ENCODE measurements at regions not wholly inside any gene's neighbourhood (a gene's known extent, or its start where the extent isn't known, plus 50 kb on each side); places are given as distances from the start of the nearest gene placed in this dataset.
"Not testable (repeated sequence)": the region's sequence is repeated elsewhere in the genome, so short reads cannot be mapped to it uniquely, and the experiment has no call there.

DNA sequence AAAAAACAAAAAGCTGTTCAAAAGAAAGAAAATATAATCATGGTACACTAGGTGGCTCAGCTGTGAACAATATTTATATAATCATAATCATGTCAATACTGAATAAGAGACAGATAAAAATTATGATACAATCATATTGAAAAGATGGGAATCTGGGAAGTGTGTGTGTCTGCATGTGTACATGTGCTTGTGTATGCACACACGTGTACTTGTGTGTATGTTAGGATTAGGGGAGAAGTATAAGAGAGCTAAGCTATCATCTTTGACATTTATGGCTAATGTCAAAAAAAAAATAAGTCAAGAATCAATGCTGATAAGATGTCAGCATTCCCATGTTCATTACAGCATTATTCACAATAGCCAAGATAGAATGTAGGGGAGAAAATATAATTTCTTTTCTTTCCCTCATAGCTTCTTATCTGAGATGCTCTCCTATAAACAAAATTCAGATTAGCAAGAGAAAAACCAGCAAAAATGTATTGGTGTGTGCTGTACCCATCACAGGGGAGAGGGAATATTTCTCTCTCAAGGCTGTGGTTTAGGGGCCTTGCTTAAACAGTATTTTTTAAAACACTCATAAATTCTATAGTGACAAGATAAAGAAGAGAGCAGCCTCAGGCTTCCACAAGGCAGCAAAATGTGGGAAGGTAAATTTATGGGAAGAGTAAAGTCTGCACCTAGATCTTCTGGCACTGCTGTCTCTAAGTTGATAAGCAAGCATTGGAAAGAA is 63.4 kb upstream of the ITGA11 start:
- Histone ChIP-seq H3K4me1 (no peaks in the 10 kb centered on the region), H3K27me3 (no peaks in the 10 kb centered on the region), H3K36me3 (no peaks in the 10 kb centered on the region), H3K9me3 (no peaks in the 10 kb centered on the region), H3K27ac (no peak overlapping the region), H3K4me3 (no peak overlapping the region)
- TF ChIP-seq POLR2A (IDR thresholded peaks at IDR 0.05): no peak
- TF ChIP-seq, protein P1, sequence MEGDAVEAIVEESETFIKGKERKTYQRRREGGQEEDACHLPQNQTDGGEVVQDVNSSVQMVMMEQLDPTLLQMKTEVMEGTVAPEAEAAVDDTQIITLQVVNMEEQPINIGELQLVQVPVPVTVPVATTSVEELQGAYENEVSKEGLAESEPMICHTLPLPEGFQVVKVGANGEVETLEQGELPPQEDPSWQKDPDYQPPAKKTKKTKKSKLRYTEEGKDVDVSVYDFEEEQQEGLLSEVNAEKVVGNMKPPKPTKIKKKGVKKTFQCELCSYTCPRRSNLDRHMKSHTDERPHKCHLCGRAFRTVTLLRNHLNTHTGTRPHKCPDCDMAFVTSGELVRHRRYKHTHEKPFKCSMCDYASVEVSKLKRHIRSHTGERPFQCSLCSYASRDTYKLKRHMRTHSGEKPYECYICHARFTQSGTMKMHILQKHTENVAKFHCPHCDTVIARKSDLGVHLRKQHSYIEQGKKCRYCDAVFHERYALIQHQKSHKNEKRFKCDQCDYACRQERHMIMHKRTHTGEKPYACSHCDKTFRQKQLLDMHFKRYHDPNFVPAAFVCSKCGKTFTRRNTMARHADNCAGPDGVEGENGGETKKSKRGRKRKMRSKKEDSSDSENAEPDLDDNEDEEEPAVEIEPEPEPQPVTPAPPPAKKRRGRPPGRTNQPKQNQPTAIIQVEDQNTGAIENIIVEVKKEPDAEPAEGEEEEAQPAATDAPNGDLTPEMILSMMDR (IDR thresholded peaks at IDR 0.05): no peak
- intact Hi-C loops (cut with DNase I): no loop called here
- DNase-seq (no peak), ATAC-seq (no peak)
- WGBS (ENCODE audit: insufficient coverage, low coverage, low lambda C conversion rate, missing lambda C conversion rate): 17% methylated on average over 1 of the region's 1 CpG

DNA sequence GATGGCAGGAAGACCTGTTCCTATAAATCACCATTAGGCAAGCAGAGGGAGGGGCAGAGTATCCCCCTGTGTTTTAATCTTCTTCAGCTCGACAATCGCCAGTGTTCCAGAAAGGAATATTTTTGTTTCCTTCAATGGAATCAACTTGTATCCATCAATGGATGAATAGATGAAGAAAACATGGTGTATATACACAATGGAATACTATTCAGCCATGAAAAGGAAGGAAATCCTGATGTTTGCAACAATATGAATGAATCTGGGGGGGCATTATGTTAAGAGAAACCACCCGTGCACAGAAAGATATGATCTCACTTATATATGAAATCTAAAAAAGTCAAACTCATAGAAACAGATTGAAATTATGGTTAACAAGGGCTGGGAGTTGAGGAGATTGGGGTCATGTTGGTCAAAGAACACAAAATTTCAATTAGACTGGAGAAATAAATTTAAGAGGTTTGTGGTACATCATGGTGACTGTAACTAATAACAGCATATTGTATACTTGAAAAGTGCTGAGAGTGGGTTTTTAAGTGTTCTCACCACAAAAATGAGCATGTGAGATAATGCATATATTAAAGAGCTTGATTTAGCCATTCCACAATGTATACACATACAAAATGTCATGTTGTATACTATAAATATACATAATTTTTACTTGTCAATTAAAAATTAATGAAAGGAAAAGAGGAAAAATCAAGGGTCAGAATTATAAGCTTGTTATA is 64.2 kb upstream of the ITGA11 start:
- no peak for TF ChIP-seq POLR2A (IDR thresholded peaks at IDR 0.05)
- TF ChIP-seq, protein P1 (IDR thresholded peaks at IDR 0.05): no peak
- H3K27ac ChIP-seq: no peak overlapping the region
- H3K4me3 ChIP-seq: no peak overlapping the region
- no peak for DNase-seq
- no peaks in the 10 kb centered on the region for H3K27me3 ChIP-seq
- no peaks in the 10 kb centered on the region for H3K36me3 ChIP-seq
- intact Hi-C loops (cut with DNase I): no loop called here
- ATAC-seq: no peak
- H3K4me1 ChIP-seq: no peaks in the 10 kb centered on the region
- no peaks in the 10 kb centered on the region for H3K9me3 ChIP-seq
- 78% methylated on average over 3 of the region's 3 CpGs for WGBS (ENCODE audit: insufficient coverage, low coverage, low lambda C conversion rate, missing lambda C conversion rate)

DNA sequence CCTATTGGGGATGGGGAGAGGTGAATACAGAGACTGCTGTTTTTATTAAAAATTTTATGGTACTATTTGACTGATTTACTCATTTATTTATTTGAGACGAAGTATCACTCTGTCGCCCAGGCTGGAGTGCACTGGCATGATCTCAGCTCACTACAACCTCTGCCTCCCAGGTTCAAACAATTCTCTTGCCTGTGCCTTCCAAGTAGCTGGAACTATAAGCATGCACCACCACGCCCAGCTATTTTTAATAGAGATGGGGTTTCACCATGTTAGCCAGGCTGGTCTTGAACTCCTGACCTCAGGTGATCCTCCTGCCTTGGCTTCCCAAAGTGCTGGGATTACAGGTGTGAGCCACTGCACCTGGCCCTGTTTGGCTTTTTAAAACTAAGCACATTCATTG is 64.8 kb upstream of the ITGA11 start:
- 59% methylated on average over 3 of the region's 3 CpGs for WGBS (ENCODE audit: insufficient coverage, low coverage, low lambda C conversion rate, missing lambda C conversion rate)

DNA sequence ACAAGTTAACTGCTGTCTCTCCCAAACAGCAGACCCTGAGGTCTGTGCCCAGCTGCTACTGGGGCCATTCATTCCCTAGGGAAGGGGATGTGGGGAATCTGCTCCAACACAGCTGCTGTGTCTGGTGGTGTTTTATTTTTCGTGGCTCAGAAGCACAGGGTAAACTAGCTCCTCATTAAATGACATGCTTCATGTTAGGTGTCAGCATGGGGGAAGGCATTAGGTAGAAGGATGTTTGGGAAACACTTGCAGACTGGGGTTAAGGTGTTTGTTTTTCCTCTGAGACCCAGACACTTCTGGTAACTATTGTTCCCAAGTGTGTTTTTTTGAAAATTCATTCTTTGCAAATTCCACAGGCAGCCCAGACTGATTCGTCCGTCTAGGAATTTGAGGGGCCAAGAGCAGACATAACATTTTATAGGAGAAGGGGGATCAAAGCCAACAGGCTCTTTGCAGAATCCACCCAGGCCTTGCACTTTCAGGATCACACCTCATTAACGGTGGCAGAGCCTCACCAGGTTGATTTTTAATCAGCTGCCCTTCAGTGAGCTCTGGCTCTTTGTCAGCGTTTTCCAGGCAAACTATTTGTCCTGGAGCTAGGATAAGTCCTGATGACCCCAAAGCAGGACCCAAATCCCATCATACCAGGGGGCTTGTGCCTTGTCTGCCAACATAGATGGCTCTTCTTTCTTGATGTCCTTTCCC is 65.4 kb upstream of the ITGA11 start:
- no peak overlapping the region for H3K4me3 ChIP-seq
- DNase-seq: no peak
- ATAC-seq: no peak
- no peaks in the 10 kb centered on the region for H3K4me1 ChIP-seq
- 42% methylated on average over 4 of the region's 5 CpGs for WGBS (ENCODE audit: insufficient coverage, low coverage, low lambda C conversion rate, missing lambda C conversion rate)
- H3K36me3 ChIP-seq: no peaks in the 10 kb centered on the region
- H3K9me3 ChIP-seq: no peaks in the 10 kb centered on the region
- no peak for TF ChIP-seq POLR2A (IDR thresholded peaks at IDR 0.05)
- TF ChIP-seq, protein P1 (IDR thresholded peaks at IDR 0.05): no peak
- no peak overlapping the region for H3K27ac ChIP-seq
- intact Hi-C loops (cut with DNase I): no loop called here
- H3K27me3 ChIP-seq: no peaks in the 10 kb centered on the region

More for the DNA sequence above, 64.8 kb upstream of the ITGA11 start:
- H3K27me3 ChIP-seq; intact Hi-C loops (cut with DNase I); H3K4me3 ChIP-seq; DNase-seq; H3K27ac ChIP-seq; ATAC-seq; H3K4me1 ChIP-seq; H3K36me3 ChIP-seq; H3K9me3 ChIP-seq: not testable (repeated sequence)

DNA sequence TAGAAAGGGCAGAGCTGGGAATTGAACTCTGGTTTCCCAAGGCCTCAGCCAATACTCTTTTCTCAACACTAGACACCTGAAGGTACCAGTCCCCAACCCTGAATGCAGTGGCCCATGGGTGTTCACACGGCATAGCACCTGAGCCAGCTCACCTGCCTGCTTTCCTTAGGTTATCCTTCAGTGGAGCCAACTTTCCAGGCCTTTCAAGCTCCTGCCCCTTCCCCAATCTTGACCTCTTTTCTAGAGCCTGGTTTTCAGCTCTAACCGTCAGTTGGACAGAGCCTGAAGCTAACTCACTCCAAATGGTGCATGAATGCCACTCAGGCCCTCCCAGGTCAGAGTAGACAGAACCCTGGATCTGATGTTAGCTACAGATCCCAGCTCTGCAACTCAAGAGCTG is 66.1 kb upstream of the ITGA11 start:
- no peaks in the 10 kb centered on the region for H3K9me3 ChIP-seq
- intact Hi-C loops (cut with DNase I): no loop called here
- 100% methylated on average over 1 of the region's 2 CpGs for WGBS (ENCODE audit: insufficient coverage, low coverage, low lambda C conversion rate, missing lambda C conversion rate)
- no peak for DNase-seq
- no peaks in the 10 kb centered on the region for H3K36me3 ChIP-seq
- H3K27me3 ChIP-seq: no peaks in the 10 kb centered on the region
- TF ChIP-seq, protein P1 (IDR thresholded peaks at IDR 0.05): no peak
- TF ChIP-seq POLR2A (IDR thresholded peaks at IDR 0.05): no peak
- H3K4me1 ChIP-seq: no peaks in the 10 kb centered on the region
- no peak for ATAC-seq
- no peak overlapping the region for H3K4me3 ChIP-seq
- H3K27ac ChIP-seq: no peak overlapping the region
